Brain microvascular endothelial cell (primary cell): ENCODE measurements at regions not wholly inside any gene's neighbourhood (a gene's known extent, or its start where the extent isn't known, plus 50 kb on each side); places are given as distances from the start of the nearest gene placed in this dataset.
"Not testable (repeated sequence)": the region's sequence is repeated elsewhere in the genome, so short reads cannot be mapped to it uniquely, and the experiment has no call there.

Experiments used
- DNase-seq: peaks from one replicate; pipeline ENCODE4 v3.0.0-alpha.2; 2020
- H3K27ac ChIP-seq: fragments of 250-450 bp; sonication (Bioruptor Pico); 2 replicates; pipeline ENCODE4 v1.5.1; 2020; ENCODE audit warnings: mild to moderate bottlenecking, moderate library complexity
- H3K27me3 ChIP-seq: fragments of 250-450 bp; sonication (Bioruptor Pico); replicated peaks from 2 replicates; pipeline ENCODE4 v1.5.1; 2020; ENCODE audit warnings: mild to moderate bottlenecking
- H3K36me3 ChIP-seq: fragments of 250-450 bp; sonication (Bioruptor Pico); replicated peaks from 2 replicates; pipeline ENCODE4 v1.5.1; 2020; ENCODE audit warnings: mild to moderate bottlenecking
- H3K4me3 ChIP-seq: 2 replicates; pipeline ENCODE4 v1.5.1; 2011; ENCODE audit warnings: low read depth, mild to moderate bottlenecking, control low read depth, low read length, moderate library complexity
- CTCF ChIP-seq: IDR thresholded peaks from 2 replicates; pipeline ENCODE4 v1.5.1; 2011; ENCODE audit warnings: low read depth, mild to moderate bottlenecking, moderate library complexity, low read length, control low read depth, inconsistent platforms; ENCODE audit errors: missing control alignments
- in situ Hi-C: cut with HindIII; loops from 2 replicates; pipeline ENCODE4 v1.10.0; 2017; ENCODE audit warnings: low sequenced_read_pairs, low pct_ligation_motif_present

GRCh38 chr2:47626664-47627063, 55.9 kb upstream of the KCNK12 start:
- Histone ChIP-seq H3K27me3 (no peaks in the 10 kb centered on the region), H3K4me3 (no peak overlapping the region), H3K27ac (no peak overlapping the region), H3K36me3 (no peaks in the 10 kb centered on the region)
- TF ChIP-seq CTCF: no peak
- DNase-seq: no peak
- in situ Hi-C loops: no loop called here

GRCh38 chr2:47623140-47623539, 52.4 kb upstream of the KCNK12 start:
- H3K27me3 ChIP-seq, H3K27ac ChIP-seq, in situ Hi-C loops, DNase-seq, H3K36me3 ChIP-seq, H3K4me3 ChIP-seq: not testable (repeated sequence)

GRCh38 chr2:47620770-47621437, 50.1 kb upstream of the KCNK12 start:
- Histone ChIP-seq H3K36me3 (no peaks in the 10 kb centered on the region), H3K4me3 (no peak overlapping the region), H3K27ac (no peak overlapping the region), H3K27me3 (no peaks in the 10 kb centered on the region)
- DNase-seq: no peak
- in situ Hi-C loops: no loop called here
- no peak for TF ChIP-seq CTCF
